ENCODE measurements at regions not wholly inside any gene's neighbourhood (a gene's known extent, or its start where the extent isn't known, plus 50 kb on each side); places are given as distances from the start of the nearest gene placed in this dataset.

DNA sequence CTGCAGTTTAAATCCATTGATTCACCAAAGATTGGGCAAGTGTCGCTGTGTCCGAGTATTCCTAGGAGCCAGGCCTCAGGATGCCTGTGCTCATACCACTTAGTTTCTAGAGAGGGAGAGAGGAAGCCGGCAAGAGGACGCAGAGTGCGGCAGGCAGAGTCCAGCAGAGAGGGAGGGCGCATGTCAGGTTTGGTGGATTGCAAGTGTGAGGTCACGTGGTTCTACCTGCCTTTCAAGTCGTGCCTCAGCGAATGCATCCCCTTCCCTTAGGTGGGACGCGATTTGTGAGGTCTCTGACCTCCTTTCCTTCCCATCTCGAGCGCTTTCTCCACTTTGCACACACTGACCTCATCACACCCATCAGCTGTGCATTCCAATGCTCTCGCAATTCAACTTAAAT, 188.1 kb downstream of the TMEM18 start:
- H3K27me3 ChIP-seq (ENCODE audit: insufficient read depth, low read depth, severe bottlenecking): no peaks in the 10 kb centered on the region
- H3K4me3 ChIP-seq (ENCODE audit: low read depth, low read length): no peak overlapping the region
- H3K36me3 ChIP-seq: no peaks in the 10 kb centered on the region
- no peaks in the 10 kb centered on the region for H3K9me3 ChIP-seq (ENCODE audit: severe bottlenecking)
- H3K27ac ChIP-seq: no peak overlapping the region
- DNase-seq: no peak
- TF ChIP-seq, protein P1, sequence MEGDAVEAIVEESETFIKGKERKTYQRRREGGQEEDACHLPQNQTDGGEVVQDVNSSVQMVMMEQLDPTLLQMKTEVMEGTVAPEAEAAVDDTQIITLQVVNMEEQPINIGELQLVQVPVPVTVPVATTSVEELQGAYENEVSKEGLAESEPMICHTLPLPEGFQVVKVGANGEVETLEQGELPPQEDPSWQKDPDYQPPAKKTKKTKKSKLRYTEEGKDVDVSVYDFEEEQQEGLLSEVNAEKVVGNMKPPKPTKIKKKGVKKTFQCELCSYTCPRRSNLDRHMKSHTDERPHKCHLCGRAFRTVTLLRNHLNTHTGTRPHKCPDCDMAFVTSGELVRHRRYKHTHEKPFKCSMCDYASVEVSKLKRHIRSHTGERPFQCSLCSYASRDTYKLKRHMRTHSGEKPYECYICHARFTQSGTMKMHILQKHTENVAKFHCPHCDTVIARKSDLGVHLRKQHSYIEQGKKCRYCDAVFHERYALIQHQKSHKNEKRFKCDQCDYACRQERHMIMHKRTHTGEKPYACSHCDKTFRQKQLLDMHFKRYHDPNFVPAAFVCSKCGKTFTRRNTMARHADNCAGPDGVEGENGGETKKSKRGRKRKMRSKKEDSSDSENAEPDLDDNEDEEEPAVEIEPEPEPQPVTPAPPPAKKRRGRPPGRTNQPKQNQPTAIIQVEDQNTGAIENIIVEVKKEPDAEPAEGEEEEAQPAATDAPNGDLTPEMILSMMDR (IDR thresholded peaks at IDR 0.05; ENCODE audit: low read depth, low read length): no peak

DNA sequence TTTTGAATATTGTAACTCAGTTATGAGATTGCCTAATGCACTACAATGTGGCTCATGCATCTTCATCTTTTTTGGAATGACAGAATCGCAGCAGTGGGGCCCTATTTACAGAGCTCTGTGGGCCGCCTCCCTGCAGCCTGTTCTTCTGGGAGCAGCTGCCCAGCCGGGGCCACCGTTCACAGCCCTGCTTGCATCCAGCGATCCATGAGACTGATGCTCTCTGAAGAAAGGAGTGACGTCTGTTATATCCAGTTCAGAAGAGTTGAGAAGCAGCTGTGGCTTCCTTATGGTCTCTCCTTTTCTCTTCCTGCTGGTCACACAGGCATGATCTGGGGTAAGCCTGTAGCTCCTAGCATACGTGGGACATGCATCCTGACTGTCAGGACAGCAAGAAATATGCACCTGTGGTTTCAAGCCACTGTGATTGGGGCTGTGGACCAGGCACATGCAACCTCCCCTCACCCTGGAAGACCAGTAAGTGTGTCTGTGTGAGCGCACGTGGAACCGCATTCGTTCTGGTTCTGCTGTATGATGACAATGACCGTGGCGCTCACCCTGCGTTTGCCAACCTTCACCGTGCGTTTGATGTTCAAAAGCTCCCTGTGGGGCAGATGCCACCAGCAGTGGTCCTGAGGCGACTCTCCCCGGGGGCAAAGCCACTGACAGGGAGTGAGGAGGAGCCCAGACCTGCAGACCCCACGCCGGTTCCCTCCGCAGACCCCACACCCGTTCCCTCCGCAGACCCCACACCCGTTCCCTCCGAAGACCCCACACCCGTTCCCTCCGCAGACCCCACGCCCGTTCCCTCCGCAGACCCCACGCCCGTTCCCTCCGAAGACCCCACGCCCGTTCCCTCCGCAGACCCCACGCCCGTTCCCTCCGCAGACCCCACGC, 189.8 kb downstream of the TMEM18 start:
- Histone ChIP-seq H3K27me3 (ENCODE audit: insufficient read depth, low read depth, severe bottlenecking) (no peaks in the 10 kb centered on the region), H3K27ac (no peak overlapping the region), H3K4me3 (ENCODE audit: low read depth, low read length) (no peak overlapping the region), H3K36me3 (no peaks in the 10 kb centered on the region), H3K9me3 (ENCODE audit: severe bottlenecking) (no peaks in the 10 kb centered on the region)
- no peak for DNase-seq
- TF ChIP-seq, protein P1 (IDR thresholded peaks at IDR 0.05; ENCODE audit: low read depth, low read length): no peak

DNA sequence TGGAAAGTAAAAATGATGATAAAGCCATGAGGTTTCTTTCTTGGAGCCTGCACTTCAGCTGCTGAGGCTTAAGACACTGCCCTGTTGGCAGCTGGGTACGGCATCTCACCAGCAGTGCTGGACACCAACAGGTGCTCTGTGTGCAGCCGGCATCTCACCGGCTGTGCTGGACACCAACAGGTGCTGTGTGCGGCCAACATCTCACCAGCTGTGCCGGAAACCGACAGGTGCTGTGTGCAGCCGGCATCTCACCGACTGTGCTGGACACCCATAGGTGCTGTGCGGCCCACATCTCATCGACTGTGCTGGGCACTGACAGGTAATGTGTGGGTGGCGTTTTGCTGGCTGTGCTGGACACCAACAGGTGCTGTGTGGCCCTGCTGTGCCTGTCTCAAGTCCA, 190.8 kb downstream of the TMEM18 start:
- Histone ChIP-seq H3K9me3 (ENCODE audit: severe bottlenecking) (no peaks in the 10 kb centered on the region), H3K4me3 (ENCODE audit: low read depth, low read length) (no peak overlapping the region), H3K27me3 (ENCODE audit: insufficient read depth, low read depth, severe bottlenecking) (no peaks in the 10 kb centered on the region), H3K27ac (no peak overlapping the region), H3K36me3 (no peaks in the 10 kb centered on the region)
- no peak for DNase-seq
- TF ChIP-seq, protein P1 (IDR thresholded peaks at IDR 0.05; ENCODE audit: low read depth, low read length): no peak

DNA sequence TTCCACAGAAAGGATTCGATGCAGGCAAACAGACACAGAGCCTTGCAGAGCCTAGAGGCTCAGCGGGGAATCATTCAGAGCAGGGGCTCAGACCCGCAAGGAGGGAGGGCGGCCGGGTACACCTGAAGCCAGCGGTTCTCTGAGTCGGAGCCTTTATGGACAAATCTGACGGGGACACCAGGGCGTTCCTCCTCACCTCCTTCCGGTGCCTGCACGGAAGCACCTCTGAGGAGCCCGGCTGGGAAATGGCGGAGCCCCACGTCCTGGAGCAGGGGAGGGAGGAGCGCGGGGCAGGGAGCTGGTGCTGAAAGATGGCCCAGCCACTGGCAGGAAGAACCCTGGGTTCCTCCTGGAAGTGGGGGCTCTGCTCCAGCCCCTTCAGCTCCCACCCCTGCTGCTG, 193.5 kb upstream of the ALKAL2 start:
- H3K4me3 ChIP-seq (ENCODE audit: low read depth, low read length): no peak overlapping the region
- TF ChIP-seq, protein P1 (IDR thresholded peaks at IDR 0.05; ENCODE audit: low read depth, low read length): no peak
- no peaks in the 10 kb centered on the region for H3K9me3 ChIP-seq (ENCODE audit: severe bottlenecking)
- H3K27ac ChIP-seq: no peak overlapping the region
- no peaks in the 10 kb centered on the region for H3K36me3 ChIP-seq
- no peaks in the 10 kb centered on the region for H3K27me3 ChIP-seq (ENCODE audit: insufficient read depth, low read depth, severe bottlenecking)
- DNase-seq: no peak

DNA sequence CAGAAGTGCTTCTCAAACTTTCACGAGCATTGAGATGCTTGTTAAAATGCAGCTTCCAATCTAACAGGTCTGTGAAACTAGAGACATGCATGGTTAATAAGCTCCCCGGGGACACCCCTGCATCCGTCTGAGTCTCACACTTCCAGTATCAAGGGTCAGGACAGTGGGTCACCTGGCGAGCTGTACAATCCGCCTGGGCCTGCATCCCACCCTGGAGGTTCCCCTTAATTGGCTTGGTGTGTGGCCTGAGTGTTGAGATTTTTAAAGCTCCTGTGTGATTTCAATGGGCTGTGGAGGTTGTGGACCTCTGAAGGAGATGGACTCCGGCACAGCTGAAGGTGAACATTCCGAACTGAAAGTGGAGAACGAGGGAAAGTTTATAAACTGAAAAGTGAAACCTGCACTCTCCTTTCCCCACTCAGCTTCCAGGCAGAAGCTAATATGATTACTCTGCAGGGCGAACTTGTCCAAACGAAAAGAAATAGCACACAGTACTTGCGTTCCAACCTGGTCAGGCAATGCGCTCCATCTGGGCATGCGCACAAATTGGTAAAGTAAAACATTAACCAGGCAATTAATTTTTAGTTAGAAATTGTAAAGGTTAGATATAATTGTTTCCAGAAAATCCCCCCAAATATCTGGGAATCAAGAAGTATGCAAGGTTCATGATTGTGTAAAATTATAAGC, 191.7 kb upstream of the ALKAL2 start:
- no peak overlapping the region for H3K4me3 ChIP-seq (ENCODE audit: low read depth, low read length)
- no peaks in the 10 kb centered on the region for H3K9me3 ChIP-seq (ENCODE audit: severe bottlenecking)
- H3K27me3 ChIP-seq (ENCODE audit: insufficient read depth, low read depth, severe bottlenecking): no peaks in the 10 kb centered on the region
- TF ChIP-seq, protein P1 (IDR thresholded peaks at IDR 0.05; ENCODE audit: low read depth, low read length): no peak
- no peaks in the 10 kb centered on the region for H3K36me3 ChIP-seq
- no peak for DNase-seq
- H3K27ac ChIP-seq: no peak overlapping the region

All from WERI-Rb-1 (cell line).